ENCODE measurements at regions not wholly inside any gene's neighbourhood (a gene's known extent, or its start where the extent isn't known, plus 50 kb on each side); places are given as distances from the start of the nearest gene placed in this dataset.
A peak's percentile ranks its signal among the peaks of the same experiment; 100 is the strongest.

DNA sequence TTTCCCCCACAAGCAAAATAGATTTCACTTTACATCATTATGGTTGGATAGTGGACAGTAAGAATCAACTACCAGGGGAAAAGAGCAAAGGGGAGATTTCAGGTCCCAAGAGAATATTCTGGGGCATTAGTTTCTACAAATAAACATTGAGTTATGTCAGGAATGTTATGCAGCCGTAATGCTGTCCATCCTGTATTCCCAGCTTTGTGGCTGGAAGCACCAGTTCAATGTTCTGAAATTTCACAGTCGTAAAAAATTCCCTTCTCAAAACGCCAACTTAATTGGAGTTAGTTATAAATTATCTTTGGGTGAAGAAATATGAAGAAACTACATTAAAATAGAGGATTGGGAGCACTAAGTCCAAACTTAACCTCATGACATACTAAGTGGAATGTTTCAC lies 141.5 kb upstream of the FIGN start:
- Histone ChIP-seq H3K14ac (replicated peaks; ENCODE audit: low read depth, low read length) (no peak overlapping the region), H3K23ac (ENCODE audit: low read depth, low read length) (no peak overlapping the region), H3K79me1 (ENCODE audit: low read depth in 1 of 2, low read length in 2 of 2) (no peaks in the 10 kb centered on the region), H3K4me3 (ENCODE audit: insufficient read depth, low read depth, low read length) (no peak overlapping the region), H3K4me2 (ENCODE audit: low read depth, low read length) (no peak overlapping the region), H3K9me3 (ENCODE audit: control insufficient read depth, insufficient read depth, low read length) (no peaks in the 10 kb centered on the region), H2BK20ac (ENCODE audit: low read depth, low read length) (no peak overlapping the region), H3K18ac (ENCODE audit: low read depth, low read length) (no peak overlapping the region), H4K20me1 (ENCODE audit: insufficient read depth, low read length) (no peaks in the 10 kb centered on the region), H4K8ac (ENCODE audit: low read depth in 2 of 2, low read length in 2 of 2) (no peak overlapping the region), H3K9me1 (ENCODE audit: insufficient read depth, low read length) (no peaks in the 10 kb centered on the region), H2BK120ac (ENCODE audit: low read depth, low read length) (no peak overlapping the region), H3K4me1 (ENCODE audit: control insufficient read depth, insufficient read depth, low read length) (no peaks in the 10 kb centered on the region), H2BK5ac (ENCODE audit: low read depth, low read length, poor library complexity, severe bottlenecking) (no peak overlapping the region), H2AFZ (replicated peaks; ENCODE audit: low read length, poor library complexity) (no peak overlapping the region), H2BK15ac (ENCODE audit: low read depth, low read length) (no peak overlapping the region), H3K27me3 (ENCODE audit: control insufficient read depth, insufficient read depth, low read length) (no peaks in the 10 kb centered on the region), H4K5ac (ENCODE audit: low read depth, low read length) (no peak overlapping the region), H2AK5ac (ENCODE audit: low read depth, low read length) (no peak overlapping the region), H3K36me3 (ENCODE audit: control insufficient read depth, insufficient read depth, low read length) (no peaks in the 10 kb centered on the region), H3K56ac (ENCODE audit: extremely low read depth, insufficient read depth, low read length) (no peak overlapping the region), H3K27ac (ENCODE audit: insufficient read depth, low read length) (no peak overlapping the region), H4K91ac (ENCODE audit: insufficient read depth, low read depth, low read length) (no peak overlapping the region), H3K4ac (ENCODE audit: low read depth, low read length) (no peak overlapping the region), H2AK9ac (replicated peaks; ENCODE audit: low read depth, low read length, poor library complexity) (no peak overlapping the region), H3K9ac (ENCODE audit: low read depth, low read length) (no peak overlapping the region)
- dilution Hi-C loops (cut with HindIII; ENCODE audit: low sequenced_read_pairs, unreplicated experiment) (no loop called here), intact Hi-C loops (cut with micrococcal nuclease) (no loop called here), in situ Hi-C loops (cut with MboI; ENCODE audit: low sequenced_read_pairs) (no loop called here)
- WGBS, 2 experiments (ENCODE audit: extremely low coverage in 2 of 2, insufficient read length in 1 of 2), result no CpG with 5 or more reads among the region's 3 CpGs
- ATAC-seq (ENCODE audit: low read depth) (no peak), DNase-seq (peak; percentile 0)
- BruUV-seq (replicated peaks), result no TSS peak
- no peak for TF ChIP-seq FOS (IDR thresholded peaks at IDR 0.05; ENCODE audit: low read depth, low read length)
- no peak for TF ChIP-seq RFX5 (IDR thresholded peaks at IDR 0.05; ENCODE audit: low read depth, low read length)
- TF ChIP-seq BHLHE40 (IDR thresholded peaks at IDR 0.05; ENCODE audit: low read depth, low read length), result no peak
- TF ChIP-seq CHD1 (IDR thresholded peaks at IDR 0.05; ENCODE audit: low read depth, low read length), result no peak
- CTCF ChIA-PET, result no interaction called here
- POLR2A ChIA-PET (ENCODE audit: unreplicated experiment), result no interaction called here

Measured in IMR-90 (cell line).